H9 (cell line): ENCODE measurements at regions not wholly inside any gene's neighbourhood (a gene's known extent, or its start where the extent isn't known, plus 50 kb on each side); places are given as distances from the start of the nearest gene placed in this dataset.

ENCODE experiments used
- DNase-seq: peaks from one replicate; pipeline ENCODE4 v3.0.0-alpha.2; 2017
- H2AFZ ChIP-seq: one replicate; pipeline ENCODE4 v1.6.1; 2013; ENCODE audit warnings: mild to moderate bottlenecking, low read length, control low read depth, moderate library complexity
- H2AK5ac ChIP-seq: 2 replicates; pipeline ENCODE4 v1.6.1; 2013; ENCODE audit warnings: low read length, control low read depth, mixed read lengths; ENCODE audit not compliant: insufficient read length
- H2BK120ac ChIP-seq: one replicate; pipeline ENCODE4 v1.6.1; 2013; ENCODE audit warnings: low read depth, mild to moderate bottlenecking, low read length, control low read depth, inconsistent platforms; ENCODE audit not compliant: poor library complexity, severe bottlenecking
- H2BK12ac ChIP-seq: 2 replicates; pipeline ENCODE4 v1.6.1; 2013; ENCODE audit warnings: low read length, control low read depth, mixed read lengths, low read depth; ENCODE audit not compliant: insufficient read length
- H2BK15ac ChIP-seq: 2 replicates; pipeline ENCODE4 v1.6.1; 2013; ENCODE audit warnings: low read depth, low read length, control low read depth
- H2BK20ac ChIP-seq: one replicate; pipeline ENCODE4 v1.6.1; 2013; ENCODE audit warnings: low read depth, mild to moderate bottlenecking, low read length, control low read depth, inconsistent platforms; ENCODE audit not compliant: poor library complexity, severe bottlenecking
- H2BK5ac ChIP-seq: 2 replicates; pipeline ENCODE4 v1.6.1; 2013; ENCODE audit warnings: low read length, control low read depth, mixed read lengths; ENCODE audit not compliant: insufficient read length
- H3K14ac ChIP-seq: 2 replicates; pipeline ENCODE4 v1.6.1; 2013; ENCODE audit warnings: low read length, control low read depth; ENCODE audit not compliant: insufficient read depth
- H3K18ac ChIP-seq: 2 replicates; pipeline ENCODE4 v1.6.1; 2013; ENCODE audit warnings: low read depth, mild to moderate bottlenecking, mixed read lengths, low read length, control low read depth; ENCODE audit not compliant: insufficient read length
- H3K23ac ChIP-seq: 2 replicates; pipeline ENCODE4 v1.6.1; 2013; ENCODE audit warnings: low read length, control low read depth, mixed read lengths, low read depth; ENCODE audit not compliant: insufficient read length
- H3K23me2 ChIP-seq: 2 replicates; pipeline ENCODE4 v1.6.1; 2013; ENCODE audit warnings: low read depth, mild to moderate bottlenecking, mixed read lengths, low read length, control low read depth; ENCODE audit not compliant: insufficient read length, poor library complexity, severe bottlenecking
- H3K27ac ChIP-seq: 2 replicates; pipeline ENCODE4 v1.5.1; 2013; ENCODE audit warnings: low read length, control low read depth, mixed read lengths, low read depth; ENCODE audit not compliant: insufficient read length
- H3K27me3 ChIP-seq: 2 replicates; pipeline ENCODE4 v1.6.1; 2013; ENCODE audit warnings: low read length, control low read depth, inconsistent platforms; ENCODE audit not compliant: insufficient read depth
- H3K4ac ChIP-seq: 2 replicates; pipeline ENCODE4 v1.6.1; 2013; ENCODE audit warnings: low read depth, mild to moderate bottlenecking, control low read depth, inconsistent platforms, low read length, moderate library complexity
- H3K4me1 ChIP-seq: 2 replicates; pipeline ENCODE4 v1.6.1; 2013; ENCODE audit warnings: low read length, control low read depth, inconsistent platforms; ENCODE audit not compliant: insufficient read depth
- H3K4me2 ChIP-seq: 2 replicates; pipeline ENCODE4 v1.6.1; 2013; ENCODE audit warnings: low read length, control low read depth, mixed read lengths; ENCODE audit not compliant: insufficient read length, insufficient read depth
- H3K56ac ChIP-seq: 2 replicates; pipeline ENCODE4 v1.6.1; 2013; ENCODE audit warnings: low read depth, mild to moderate bottlenecking, mixed read lengths, low read length, control low read depth; ENCODE audit not compliant: insufficient read length
- H3K79me1 ChIP-seq: 2 replicates; pipeline ENCODE4 v1.6.1; 2013; ENCODE audit warnings: low read depth, mild to moderate bottlenecking, moderate library complexity, low read length, control low read depth, inconsistent platforms; ENCODE audit not compliant: insufficient read depth, poor library complexity, severe bottlenecking
- H3K79me2 ChIP-seq: 2 replicates; pipeline ENCODE4 v1.6.1; 2013; ENCODE audit warnings: low read length, control low read depth, inconsistent platforms; ENCODE audit not compliant: insufficient read depth
- H3K9ac ChIP-seq: 2 replicates; pipeline ENCODE4 v1.6.1; 2013; ENCODE audit warnings: low read length, control low read depth, mixed read lengths; ENCODE audit not compliant: insufficient read length; ENCODE audit errors: extremely low read depth
- H3K9me3 ChIP-seq: one replicate; pipeline ENCODE4 v1.6.1; 2013; ENCODE audit warnings: low read depth, low read length, inconsistent platforms; ENCODE audit not compliant: control insufficient read depth
- H3T11ph ChIP-seq: one replicate; pipeline ENCODE4 v1.6.1; 2013; ENCODE audit warnings: mild to moderate bottlenecking, low read length, control low read depth, inconsistent platforms
- H4K20me1 ChIP-seq: one replicate; pipeline ENCODE4 v1.6.1; 2013; ENCODE audit not compliant: control insufficient read depth, insufficient read length, insufficient read depth
- H4K5ac ChIP-seq: 2 replicates; pipeline ENCODE4 v1.6.1; 2013; ENCODE audit warnings: low read depth, mild to moderate bottlenecking, mixed read lengths, low read length, control low read depth; ENCODE audit not compliant: insufficient read length
- H4K8ac ChIP-seq: replicated peaks from 2 replicates; pipeline ENCODE4 v1.6.1; 2013; ENCODE audit warnings: low read length, control low read depth, mixed read lengths, low read depth; ENCODE audit not compliant: insufficient read length
- H4K91ac ChIP-seq: 2 replicates; pipeline ENCODE4 v1.6.1; 2013; ENCODE audit warnings: low read depth, mild to moderate bottlenecking, moderate library complexity, mixed read lengths, low read length, control low read depth; ENCODE audit not compliant: insufficient read length
- H3K27ac Mint-ChIP-seq, 3 experiments: 2 replicates in 2 of 3; 3 replicates in 1 of 3; pipeline ENCODE4 v1.8.0; 2020 to 2021; ENCODE audit warnings: mixed read lengths in 3 of 3, mild to moderate bottlenecking in 1 of 3, moderate library complexity in 1 of 3
- H3K27me3 Mint-ChIP-seq: 2 replicates; pipeline ENCODE4 v1.8.0; 2021; ENCODE audit warnings: low read depth, mild to moderate bottlenecking, moderate library complexity, mixed read lengths
- H3K36me3 Mint-ChIP-seq, 3 experiments: 2 replicates in 2 of 3; 3 replicates in 1 of 3; pipeline ENCODE4 v1.8.0; 2020 to 2021; ENCODE audit warnings: low read depth in 3 of 3, mixed read lengths in 3 of 3; ENCODE audit not compliant: insufficient read depth in 1 of 3
- H3K4me1 Mint-ChIP-seq, 2 experiments: 2 replicates each; pipeline ENCODE4 v1.8.0; 2020; ENCODE audit warnings: mixed read lengths in 2 of 2
- H3K4me3 Mint-ChIP-seq, 2 experiments: 2 replicates in 1 of 2; 3 replicates in 1 of 2; pipeline ENCODE4 v1.8.0; 2020 to 2021; ENCODE audit warnings: mild to moderate bottlenecking in 2 of 2, mixed read lengths in 2 of 2, moderate library complexity in 1 of 2
- H3K9me3 Mint-ChIP-seq, 2 experiments: 2 replicates in 1 of 2; 3 replicates in 1 of 2; pipeline ENCODE4 v1.8.0; 2020; ENCODE audit warnings: mild to moderate bottlenecking in 2 of 2, mixed read lengths in 2 of 2, moderate library complexity in 1 of 2
- WGBS: extraction: QIAGEN DNeasy Blood & Tissue Kit; methylation state at CpG from one replicate; pipeline ENCODE4 v1.1.7; 2013; ENCODE audit warnings: missing lambda C conversion rate, low lambda C conversion rate, mixed read lengths; ENCODE audit not compliant: insufficient read length; ENCODE audit errors: extremely low coverage; 5-methylcytosine and 5-hydroxymethylcytosine counted together
- TF ChIP-seq, protein P1 (sequence below): fragments of 200-600 bp; sonication (generic); conservative IDR thresholded peaks from 3 replicates; pipeline ENCODE4 v1.8.0; 2021; ENCODE audit warnings: antibody characterized with exemption, mild to moderate bottlenecking

GRCh38 chr16:49013727-49014080 lies 267.9 kb downstream of the CBLN1 start:
- DNase-seq: no peak
- no peaks in the 10 kb centered on the region for H4K20me1 ChIP-seq
- no peaks in the 10 kb centered on the region for H3K79me2 ChIP-seq
- no peak overlapping the region for H2BK20ac ChIP-seq
- H3K79me1 ChIP-seq: no peaks in the 10 kb centered on the region
- H3K23ac ChIP-seq: no peak overlapping the region
- no peak overlapping the region for H3K4me2 ChIP-seq
- H3K23me2 ChIP-seq: no peaks in the 10 kb centered on the region
- H3T11ph ChIP-seq: no peak overlapping the region
- no peak overlapping the region for H4K91ac ChIP-seq
- no peak overlapping the region for H2AFZ ChIP-seq
- H3K4me1 ChIP-seq: no peaks in the 10 kb centered on the region; the same call in 1 of the 2 replicates
- Mint-ChIP-seq H3K36me3 (peaks cover 0 to 1% (median 0%) of the 10 kb centered on the region in 3 experiments; a peak in 1 of 7 replicates), H3K4me1 (peaks cover 14 to 16% of the 10 kb centered on the region in 2 experiments), H3K4me3 (no peak overlapping the region), H3K27ac (no peak overlapping the region), H3K27me3 (peaks cover 18% of the 10 kb centered on the region), H3K9me3 (no peaks in the 10 kb centered on the region; a peak in 2 of 5 replicates)
- H3K9me3 ChIP-seq: no peaks in the 10 kb centered on the region
- H3K27ac ChIP-seq: no peak overlapping the region
- no peak overlapping the region for H2BK5ac ChIP-seq
- no peak overlapping the region for H2BK15ac ChIP-seq
- WGBS: no CpG with 5 or more reads among the region's 5 CpGs
- no peak overlapping the region for H2BK12ac ChIP-seq
- H3K27me3 ChIP-seq: no peaks in the 10 kb centered on the region
- H4K5ac ChIP-seq: no peak overlapping the region
- no peak overlapping the region for H3K18ac ChIP-seq
- H4K8ac ChIP-seq: no peak overlapping the region
- no peak overlapping the region for H3K9ac ChIP-seq
- no peak overlapping the region for H3K14ac ChIP-seq
- no peak overlapping the region for H2BK120ac ChIP-seq
- TF ChIP-seq, protein P1, sequence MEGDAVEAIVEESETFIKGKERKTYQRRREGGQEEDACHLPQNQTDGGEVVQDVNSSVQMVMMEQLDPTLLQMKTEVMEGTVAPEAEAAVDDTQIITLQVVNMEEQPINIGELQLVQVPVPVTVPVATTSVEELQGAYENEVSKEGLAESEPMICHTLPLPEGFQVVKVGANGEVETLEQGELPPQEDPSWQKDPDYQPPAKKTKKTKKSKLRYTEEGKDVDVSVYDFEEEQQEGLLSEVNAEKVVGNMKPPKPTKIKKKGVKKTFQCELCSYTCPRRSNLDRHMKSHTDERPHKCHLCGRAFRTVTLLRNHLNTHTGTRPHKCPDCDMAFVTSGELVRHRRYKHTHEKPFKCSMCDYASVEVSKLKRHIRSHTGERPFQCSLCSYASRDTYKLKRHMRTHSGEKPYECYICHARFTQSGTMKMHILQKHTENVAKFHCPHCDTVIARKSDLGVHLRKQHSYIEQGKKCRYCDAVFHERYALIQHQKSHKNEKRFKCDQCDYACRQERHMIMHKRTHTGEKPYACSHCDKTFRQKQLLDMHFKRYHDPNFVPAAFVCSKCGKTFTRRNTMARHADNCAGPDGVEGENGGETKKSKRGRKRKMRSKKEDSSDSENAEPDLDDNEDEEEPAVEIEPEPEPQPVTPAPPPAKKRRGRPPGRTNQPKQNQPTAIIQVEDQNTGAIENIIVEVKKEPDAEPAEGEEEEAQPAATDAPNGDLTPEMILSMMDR: no peak
- H2AK5ac ChIP-seq: no peak overlapping the region
- H3K4ac ChIP-seq: no peak overlapping the region
- H3K56ac ChIP-seq: no peak overlapping the region
